ENCODE measurements at regions not wholly inside any gene's neighbourhood (a gene's known extent, or its start where the extent isn't known, plus 50 kb on each side); places are given as distances from the start of the nearest gene placed in this dataset.
"Not testable (repeated sequence)": the region's sequence is repeated elsewhere in the genome, so short reads cannot be mapped to it uniquely, and the experiment has no call there.

GRCh38 chr10:25828475-25828874, 105.6 kb upstream of the MYO3A start:
- Histone ChIP-seq H3K4me3 (no peak overlapping the region), H3K27ac (no peak overlapping the region), H3K9me3 (ENCODE audit: low read depth) (no peaks in the 10 kb centered on the region), H2AFZ (replicated peaks) (no peak overlapping the region), H3K9ac (no peak overlapping the region), H3K4me2 (no peak overlapping the region), H3K36me3 (no peaks in the 10 kb centered on the region), H3K4me1 (peaks cover 3% of the 10 kb centered on the region), H4K20me1 (ENCODE audit: low read depth) (no peaks in the 10 kb centered on the region), H3K27me3 (no peaks in the 10 kb centered on the region), H3K79me2 (ENCODE audit: low read depth) (no peaks in the 10 kb centered on the region), H3F3A (ENCODE audit: low read depth) (no peaks in the 10 kb centered on the region)
- Mint-ChIP-seq H3K4me3 (no peak overlapping the region), H3K4me1 (peaks cover 19% of the 10 kb centered on the region), H3K36me3 (no peaks in the 10 kb centered on the region), H3K27me3 (ENCODE audit: insufficient read depth, low read depth) (peaks cover 3% of the 10 kb centered on the region), H3K9me3 (no peaks in the 10 kb centered on the region), H3K27ac (no peak overlapping the region)
- DNase-seq (ENCODE audit: low spot score) = no peak
- TF ChIP-seq CTCF (IDR thresholded peaks at IDR 0.05) (no peak), EZH2phosphoT487 (IDR thresholded peaks at IDR 0.05) (no peak), EZH2 (IDR thresholded peaks at IDR 0.05) (no peak)

GRCh38 chr10:25831080-25831479, 102.9 kb upstream of the MYO3A start:
- no peak overlapping the region for H3K9ac ChIP-seq
- H3K27ac ChIP-seq = no peak overlapping the region
- no peaks in the 10 kb centered on the region for H3K36me3 ChIP-seq
- Mint-ChIP-seq H3K4me1 (peaks cover 19% of the 10 kb centered on the region), H3K36me3 (no peaks in the 10 kb centered on the region), H3K27ac (no peak overlapping the region), H3K4me3 (no peak overlapping the region), H3K27me3 (ENCODE audit: insufficient read depth, low read depth) (no peaks in the 10 kb centered on the region), H3K9me3 (peaks cover 2% of the 10 kb centered on the region)
- TF ChIP-seq CTCF (IDR thresholded peaks at IDR 0.05) (no peak), EZH2 (IDR thresholded peaks at IDR 0.05) (no peak), EZH2phosphoT487 (IDR thresholded peaks at IDR 0.05) (no peak)
- H4K20me1 ChIP-seq (ENCODE audit: low read depth) = no peaks in the 10 kb centered on the region
- peaks cover 3% of the 10 kb centered on the region for H3K4me1 ChIP-seq
- no peaks in the 10 kb centered on the region for H3K79me2 ChIP-seq (ENCODE audit: low read depth)
- H3K4me3 ChIP-seq = no peak overlapping the region
- H3K9me3 ChIP-seq (ENCODE audit: low read depth) = no peaks in the 10 kb centered on the region
- DNase-seq (ENCODE audit: low spot score) = no peak
- H3F3A ChIP-seq (ENCODE audit: low read depth) = no peaks in the 10 kb centered on the region
- no peak overlapping the region for H2AFZ ChIP-seq (replicated peaks)
- no peak overlapping the region for H3K4me2 ChIP-seq
- H3K27me3 ChIP-seq = no peaks in the 10 kb centered on the region

- Histone ChIP-seq H3K4me1 (no peaks in the 10 kb centered on the region), H4K20me1 (ENCODE audit: low read depth) (no peaks in the 10 kb centered on the region), H3K4me3 (no peak overlapping the region), H3K4me2 (no peak overlapping the region), H2AFZ (replicated peaks) (no peak overlapping the region), H3K36me3 (no peaks in the 10 kb centered on the region), H3K27ac (no peak overlapping the region), H3K9ac (no peak overlapping the region), H3K79me2 (ENCODE audit: low read depth) (no peaks in the 10 kb centered on the region), H3K27me3 (no peaks in the 10 kb centered on the region), H3F3A (ENCODE audit: low read depth) (no peaks in the 10 kb centered on the region), H3K9me3 (ENCODE audit: low read depth) (no peaks in the 10 kb centered on the region)
- H3K36me3 Mint-ChIP-seq = no peaks in the 10 kb centered on the region
- no peak for TF ChIP-seq CTCF (IDR thresholded peaks at IDR 0.05)
- no peak for TF ChIP-seq EZH2 (IDR thresholded peaks at IDR 0.05)
- TF ChIP-seq EZH2phosphoT487 (IDR thresholded peaks at IDR 0.05) = no peak
- H3K9me3 Mint-ChIP-seq = no peaks in the 10 kb centered on the region
- H3K27me3 Mint-ChIP-seq (ENCODE audit: insufficient read depth, low read depth) = peaks cover 2% of the 10 kb centered on the region
- DNase-seq (ENCODE audit: low spot score) = no peak
- H3K4me1 Mint-ChIP-seq = no peaks in the 10 kb centered on the region
- no peak overlapping the region for H3K27ac Mint-ChIP-seq
- no peak overlapping the region for H3K4me3 Mint-ChIP-seq
These were observed 94.3 kb upstream of the MYO3A start for GRCh38 chr10:25839683-25840082.

GRCh38 chr10:25840875-25841274, 93.2 kb upstream of the MYO3A start:
- H3K79me2 ChIP-seq (ENCODE audit: low read depth); H3K4me1 Mint-ChIP-seq; H3K4me3 Mint-ChIP-seq: not testable (repeated sequence)

More at GRCh38 chr10:25840875-25841274, 93.2 kb upstream of the MYO3A start:
- H3K36me3 ChIP-seq; H3K4me3 ChIP-seq; H3K36me3 Mint-ChIP-seq; H3K27ac Mint-ChIP-seq; H3F3A ChIP-seq (ENCODE audit: low read depth); H3K9me3 Mint-ChIP-seq; H3K9ac ChIP-seq; DNase-seq (ENCODE audit: low spot score); H2AFZ ChIP-seq (replicated peaks); H3K27ac ChIP-seq; H3K4me1 ChIP-seq; H3K27me3 ChIP-seq; H3K4me2 ChIP-seq; H4K20me1 ChIP-seq (ENCODE audit: low read depth); H3K9me3 ChIP-seq (ENCODE audit: low read depth); H3K27me3 Mint-ChIP-seq (ENCODE audit: insufficient read depth, low read depth): not testable (repeated sequence)

Data from neural progenitor cell (in vitro differentiated cells).